ENCODE measurements at regions not wholly inside any gene's neighbourhood (a gene's known extent, or its start where the extent isn't known, plus 50 kb on each side); places are given as distances from the start of the nearest gene placed in this dataset.

DNA sequence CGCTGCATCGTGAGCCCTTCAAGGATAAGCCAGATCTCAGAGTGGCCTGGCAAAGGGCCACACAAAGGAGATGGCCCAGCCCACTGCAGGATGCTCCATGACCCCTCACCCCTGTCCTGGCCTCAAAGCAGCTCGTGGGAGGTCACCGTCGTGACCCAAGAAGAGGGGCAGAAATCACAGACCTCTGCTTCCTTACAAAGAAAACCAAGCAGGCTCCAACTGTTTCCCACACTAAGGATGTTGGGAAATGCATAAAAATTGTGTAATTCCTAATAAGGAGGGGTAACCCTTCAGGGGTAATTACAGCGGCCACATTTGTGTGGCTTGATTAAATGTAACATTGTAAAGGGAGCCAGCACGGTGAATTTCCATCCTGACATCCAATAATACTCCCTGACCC lies 102.3 kb downstream of the BOD1L2 start:
- DNase-seq: no peak

DNA sequence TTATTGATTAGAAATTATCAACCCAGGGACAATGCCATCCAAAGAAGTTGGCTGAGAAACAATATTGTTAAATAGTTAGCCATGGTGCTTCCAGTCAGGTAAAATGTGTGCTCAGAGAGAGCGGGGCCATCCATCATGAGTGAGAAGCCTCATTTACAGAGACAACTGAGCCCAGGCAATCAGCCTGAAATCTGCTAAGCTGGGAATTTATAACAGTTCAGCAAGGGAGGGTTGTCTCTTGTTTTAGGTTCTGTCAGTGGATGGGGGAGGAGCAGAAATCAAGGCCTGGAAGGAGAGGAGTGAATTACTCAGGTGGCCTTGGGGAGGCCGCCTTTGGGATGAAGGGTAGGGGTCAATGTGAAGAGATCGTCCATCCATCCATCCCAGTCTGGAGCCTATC lies 102.5 kb upstream of the ST8SIA3 start:
- no peak for DNase-seq

DNA sequence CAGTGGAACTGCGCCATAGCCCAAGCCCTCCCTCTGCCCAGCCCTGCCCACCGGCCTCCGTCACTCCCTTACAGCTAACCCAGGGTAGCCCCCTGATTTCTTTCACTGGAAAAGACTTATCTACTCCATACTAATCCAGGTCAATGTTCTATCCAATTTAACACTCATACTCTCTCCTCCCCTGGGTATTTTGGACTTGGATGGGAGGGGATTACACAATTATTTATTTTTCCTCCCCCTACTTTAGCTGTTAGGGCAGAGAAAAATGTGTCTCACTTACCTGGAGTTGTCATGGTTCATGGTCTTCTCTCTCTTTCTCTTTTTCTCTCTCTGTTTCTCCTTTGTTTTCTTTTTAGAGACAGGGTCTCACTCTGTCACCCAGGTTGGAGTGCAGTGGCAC lies 100.6 kb upstream of the ST8SIA3 start:
- no peak for DNase-seq

DNA sequence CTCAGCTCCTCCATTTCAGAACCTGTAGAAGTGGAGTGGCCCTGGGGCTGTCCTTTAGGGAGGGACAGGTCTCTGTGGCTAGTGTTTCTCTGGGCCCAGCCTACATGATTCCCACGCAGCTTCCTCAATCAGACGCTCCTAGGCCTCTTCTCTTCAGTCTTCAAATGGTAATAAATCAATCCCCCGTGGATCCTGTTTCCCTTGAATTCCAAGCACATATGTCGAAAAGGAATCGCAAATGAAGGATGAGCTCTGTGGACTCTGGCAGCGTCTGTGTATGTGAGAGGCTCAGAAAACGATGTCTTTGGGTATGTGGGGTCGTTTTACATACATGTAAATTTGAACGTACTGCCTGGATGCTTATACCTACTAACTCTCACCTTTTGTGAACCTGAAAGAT lies 98.5 kb upstream of the ST8SIA3 start:
- DNase-seq: no peak

DNA sequence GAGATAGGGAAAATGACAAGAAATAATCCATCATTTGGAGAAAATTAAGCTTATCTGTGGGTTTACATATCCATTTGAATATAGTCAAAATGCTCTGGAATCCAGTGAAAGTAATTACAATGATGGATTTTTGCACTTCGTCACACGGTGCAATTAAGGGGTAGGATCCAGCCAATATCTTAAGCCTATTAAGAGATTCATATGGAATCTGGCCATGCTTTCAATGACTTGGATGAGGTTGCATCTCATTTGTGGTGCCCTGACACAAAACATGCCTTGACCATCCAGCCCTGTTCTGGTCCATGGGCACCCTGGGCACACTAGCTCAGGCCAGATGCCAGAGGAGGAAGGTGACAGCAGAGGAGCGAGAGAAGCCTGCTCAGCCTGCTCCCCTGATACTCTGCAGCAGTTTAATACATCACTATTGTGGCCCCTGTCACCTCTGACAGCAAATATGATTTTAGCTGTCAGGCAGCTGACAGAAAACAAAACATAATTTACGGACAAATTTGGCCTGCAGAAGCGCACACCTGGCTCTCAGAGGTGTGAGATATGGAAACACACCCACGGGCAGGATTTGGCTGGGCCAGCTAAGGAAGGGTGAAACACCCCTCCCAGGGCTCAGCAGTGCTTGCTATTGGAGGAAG lies 94.1 kb upstream of the ST8SIA3 start:
- no peak for DNase-seq

DNA sequence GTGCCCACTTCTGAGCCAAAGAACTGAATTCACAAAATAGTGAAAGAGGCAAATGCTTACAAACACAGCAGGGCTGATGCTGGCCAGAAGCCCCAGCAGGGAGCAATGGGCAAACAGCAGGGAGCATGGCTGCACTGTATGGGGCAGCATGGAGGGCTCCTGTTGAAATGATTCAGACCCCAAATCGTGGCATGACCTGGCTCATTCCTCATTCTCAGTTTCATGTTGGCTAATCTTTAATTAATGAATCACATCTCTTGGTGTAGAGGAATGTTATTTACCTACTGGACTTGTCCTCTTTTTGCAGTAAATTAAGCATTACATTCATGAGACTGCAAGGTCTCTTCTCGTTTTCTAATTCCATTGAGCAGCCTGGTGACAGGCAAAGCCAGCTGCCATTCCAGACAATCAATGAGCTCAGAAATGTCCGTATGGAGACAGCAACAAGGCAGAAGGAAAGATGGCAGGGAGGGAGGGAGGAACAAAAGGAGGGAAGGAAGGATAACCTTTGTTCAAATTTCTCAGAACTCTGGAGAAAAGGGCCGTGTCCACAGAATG lies 84.9 kb upstream of the ST8SIA3 start:
- DNase-seq: no peak

DNA sequence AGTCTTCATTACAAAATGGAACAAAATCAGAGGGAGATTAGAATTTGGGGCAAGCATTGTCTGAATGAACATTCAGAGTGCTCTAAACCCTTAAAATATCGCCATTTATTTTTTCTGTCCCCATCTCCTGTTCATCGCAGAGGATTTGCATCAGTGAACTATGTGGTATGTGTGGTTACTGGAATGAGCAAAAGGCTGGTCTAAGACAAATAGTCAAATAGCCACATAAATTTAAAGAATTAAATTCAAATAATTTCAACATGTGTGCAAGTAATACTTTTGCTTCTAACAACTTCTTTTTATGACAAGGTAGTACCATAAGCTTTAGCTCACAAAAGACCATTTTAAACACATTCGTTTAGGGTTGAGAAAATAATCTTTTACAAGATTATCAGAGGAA lies 82.6 kb upstream of the ST8SIA3 start:
- DNase-seq: no peak

DNA sequence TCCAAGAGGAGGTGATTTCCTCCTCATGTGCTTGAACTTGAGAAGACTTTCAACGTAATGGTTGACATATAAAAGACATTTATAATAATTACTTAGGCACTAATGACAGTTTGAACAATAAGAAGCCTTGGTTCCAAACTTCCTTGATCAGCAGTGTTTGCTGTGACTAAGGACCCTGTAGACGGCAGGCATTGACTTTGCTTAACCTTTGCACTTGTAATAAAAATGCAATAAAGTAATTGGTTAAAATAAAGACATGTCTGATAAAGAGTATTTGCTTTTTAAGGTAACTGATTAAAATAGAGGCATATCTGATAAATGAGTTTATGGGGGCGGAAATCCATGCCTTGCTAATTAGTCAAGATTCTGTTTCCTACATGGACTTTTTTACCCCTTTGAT lies 82.2 kb upstream of the ST8SIA3 start:
- DNase-seq: no peak

DNA sequence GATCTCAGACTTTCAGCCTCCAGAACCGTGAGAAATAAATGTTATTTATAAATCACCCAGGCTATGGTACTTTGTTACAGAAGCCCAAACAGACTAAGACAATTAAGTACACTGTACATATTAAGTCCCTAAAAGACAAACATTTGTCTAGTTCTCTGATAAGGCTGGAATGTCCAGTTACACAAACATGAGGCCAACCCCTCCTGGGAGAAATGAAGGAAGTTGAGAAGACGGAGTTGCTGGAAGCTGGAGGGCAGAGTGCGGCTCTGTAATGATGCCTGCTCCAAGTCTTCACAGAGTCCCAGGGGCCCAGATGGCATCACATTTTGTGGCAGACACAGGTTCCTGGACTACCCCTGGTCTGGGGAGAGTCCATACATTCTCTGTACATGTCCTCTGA lies 79.2 kb upstream of the ST8SIA3 start:
- DNase-seq: no peak

DNA sequence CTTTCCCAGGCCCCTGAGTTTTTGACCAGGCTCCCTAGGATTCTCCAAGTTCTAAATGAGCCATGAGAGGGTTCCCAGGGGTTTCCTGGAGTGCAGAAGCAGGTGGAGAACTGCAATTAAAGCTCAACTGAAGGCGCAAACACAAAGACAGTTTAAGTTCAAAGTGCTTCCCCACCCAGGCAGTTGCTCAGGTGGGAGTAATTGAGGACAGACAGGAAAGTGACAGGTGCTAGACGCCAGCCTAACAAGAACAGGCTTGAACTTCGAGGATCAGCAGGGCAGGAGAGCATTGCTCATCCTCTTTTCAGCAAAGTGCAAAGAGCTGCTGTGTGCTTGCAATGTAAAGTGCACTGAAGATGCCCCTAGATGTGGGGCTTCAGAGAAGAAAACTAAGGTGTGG lies 77.2 kb upstream of the ST8SIA3 start:
- no peak for DNase-seq

DNA sequence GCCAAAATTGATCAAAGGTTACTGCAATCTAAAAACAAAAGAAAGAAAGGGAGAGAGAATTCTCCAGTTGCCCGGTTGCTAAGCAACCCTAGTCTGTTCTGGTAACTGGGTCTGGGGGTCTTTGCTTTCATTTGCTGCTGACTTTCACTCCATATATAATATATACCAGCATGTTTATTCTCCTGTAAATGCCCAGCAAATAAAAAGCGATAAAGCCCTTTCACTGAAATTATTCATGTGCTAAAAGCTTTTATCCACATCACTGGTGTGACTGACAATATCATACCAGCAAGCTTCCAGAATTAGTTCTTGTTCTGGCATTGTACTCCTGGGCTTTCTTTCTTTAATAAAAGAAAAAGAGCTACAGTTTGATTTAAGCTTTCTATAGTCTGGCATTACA lies 75.5 kb upstream of the ST8SIA3 start:
- no peak for DNase-seq

DNA sequence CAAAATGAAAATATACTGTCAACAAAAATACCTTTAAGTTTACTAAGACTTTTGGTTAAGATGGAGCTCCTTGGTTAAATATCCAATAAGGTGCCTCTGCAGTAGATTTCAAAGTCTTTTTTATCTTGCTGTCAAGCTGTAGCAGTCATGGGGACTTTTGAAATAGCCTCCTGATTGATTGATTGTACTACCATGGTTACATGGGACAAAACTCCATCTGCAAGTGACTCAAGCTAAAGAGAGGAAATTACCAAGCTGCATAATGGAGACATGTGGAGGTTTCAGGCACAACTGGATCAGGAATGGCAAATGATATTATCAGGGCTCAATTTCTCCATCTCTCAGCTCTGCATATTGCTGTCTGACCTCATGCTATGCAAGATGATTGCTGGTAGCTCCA lies 73.4 kb upstream of the ST8SIA3 start:
- DNase-seq: no peak

DNA sequence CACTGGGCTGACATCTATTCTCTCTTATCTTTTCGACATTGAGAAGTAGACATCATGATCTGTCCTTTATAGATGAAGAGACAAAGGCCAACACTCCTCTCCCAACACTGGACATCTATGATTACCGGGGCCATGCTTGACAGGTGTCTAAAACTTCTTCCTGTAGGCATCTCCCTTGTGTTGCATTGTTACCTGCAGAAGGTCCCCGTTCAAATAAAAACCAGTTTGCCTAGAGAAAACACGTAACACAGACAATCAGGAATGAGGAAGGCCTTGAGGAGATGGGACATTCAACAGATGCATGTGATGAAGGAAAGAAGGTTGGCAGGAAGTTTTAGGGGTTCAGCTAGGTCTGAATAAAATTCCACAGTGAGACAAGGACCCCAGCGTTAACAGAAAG lies 70.8 kb upstream of the ST8SIA3 start:
- no peak for DNase-seq

DNA sequence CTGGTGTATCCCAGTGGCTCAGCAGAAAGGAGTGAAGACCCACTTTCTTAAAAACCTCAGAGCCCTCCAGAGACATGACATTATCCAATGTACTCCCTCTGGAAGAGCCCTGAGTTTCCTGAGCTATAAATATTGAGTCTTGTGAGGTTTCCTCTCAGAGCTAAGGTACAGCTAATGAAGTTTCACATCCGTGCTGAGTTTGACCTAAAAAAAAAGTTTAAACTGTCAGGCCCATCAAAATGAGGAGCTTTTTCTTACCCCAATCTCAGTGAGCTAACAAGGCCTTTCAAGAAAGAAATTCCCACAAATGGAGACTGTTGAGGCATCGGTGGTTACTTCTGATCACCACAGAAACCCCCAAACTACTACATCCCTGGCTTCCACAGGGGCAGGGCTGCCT lies 65.4 kb upstream of the ST8SIA3 start:
- no peak for DNase-seq

DNA sequence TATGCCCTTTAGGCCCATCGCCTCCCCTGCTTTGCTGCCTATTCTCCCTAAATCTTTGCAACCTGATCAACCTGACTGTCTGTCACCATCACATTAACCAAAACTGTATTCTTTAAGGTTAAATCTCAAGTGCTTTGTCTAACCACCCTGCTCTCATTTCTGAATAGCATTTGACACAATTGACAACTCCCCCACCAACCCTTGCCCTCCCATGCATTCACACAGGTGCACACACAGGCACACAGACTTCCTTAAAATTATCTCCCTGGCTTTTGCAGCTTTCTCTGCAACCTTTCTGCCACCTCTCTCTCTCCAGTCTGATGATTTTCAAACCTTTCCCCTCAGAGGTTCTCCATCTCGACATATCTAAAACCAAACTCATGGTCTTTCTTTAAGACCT lies 64.6 kb upstream of the ST8SIA3 start:
- DNase-seq: no peak

DNA sequence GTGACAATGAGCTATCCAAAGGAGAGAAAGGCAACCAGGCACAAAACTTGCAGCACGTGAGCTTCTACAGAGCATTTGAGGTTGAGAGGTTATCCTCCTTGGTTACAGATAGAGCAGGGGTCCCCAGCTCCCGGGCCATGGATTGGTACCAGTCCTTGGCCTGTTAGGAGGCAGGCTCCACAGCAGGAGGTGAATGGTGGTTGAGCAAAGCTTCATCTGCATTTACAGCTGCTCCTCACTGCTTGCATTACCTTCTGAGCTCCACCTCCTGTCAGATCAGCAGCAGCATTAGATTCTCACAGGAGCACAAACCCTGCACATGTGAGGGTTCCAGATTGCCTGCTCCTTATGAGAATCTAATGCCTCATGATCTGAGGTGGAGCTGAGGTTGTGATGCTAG lies 57.8 kb upstream of the ST8SIA3 start:
- no peak for DNase-seq

DNA sequence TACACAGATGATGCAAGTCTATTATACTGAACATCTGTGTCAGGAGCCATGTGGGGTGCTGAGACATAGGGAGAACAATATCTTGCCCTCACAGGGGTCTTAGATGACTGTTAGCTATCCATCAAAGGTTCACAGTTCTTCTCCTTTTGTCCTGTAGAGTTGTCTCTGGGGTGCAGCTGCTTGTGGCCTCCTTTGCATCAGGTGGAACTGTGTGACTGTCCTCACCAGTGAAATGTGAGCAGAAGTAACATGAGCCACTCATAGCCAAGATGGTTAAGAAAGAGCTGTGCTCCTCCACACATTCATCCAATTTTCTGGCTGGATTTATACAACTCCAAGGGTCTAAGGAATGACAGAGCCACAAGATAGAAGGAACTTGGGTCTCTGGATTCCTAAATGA lies 56.0 kb upstream of the ST8SIA3 start:
- no peak for DNase-seq

DNA sequence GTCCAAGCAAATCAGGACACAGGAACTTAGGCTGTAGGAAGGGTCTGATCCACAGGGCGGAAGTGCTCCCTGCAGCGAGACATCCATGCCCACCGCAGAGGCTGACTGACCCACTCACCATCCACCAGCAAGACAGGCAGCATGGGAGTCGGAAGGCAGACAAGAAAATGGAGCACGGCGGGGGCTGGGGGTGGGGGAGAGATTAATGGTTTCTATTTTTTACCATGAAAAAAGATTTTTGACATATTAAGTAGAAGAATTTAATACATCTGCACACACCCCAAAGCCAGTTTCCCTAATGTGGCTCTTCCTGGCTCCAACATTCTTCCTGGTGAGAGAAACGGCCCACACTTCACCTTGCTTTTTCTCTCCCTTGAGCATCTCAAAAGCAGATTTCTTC lies 55.1 kb upstream of the ST8SIA3 start:
- no peak for DNase-seq

DNA sequence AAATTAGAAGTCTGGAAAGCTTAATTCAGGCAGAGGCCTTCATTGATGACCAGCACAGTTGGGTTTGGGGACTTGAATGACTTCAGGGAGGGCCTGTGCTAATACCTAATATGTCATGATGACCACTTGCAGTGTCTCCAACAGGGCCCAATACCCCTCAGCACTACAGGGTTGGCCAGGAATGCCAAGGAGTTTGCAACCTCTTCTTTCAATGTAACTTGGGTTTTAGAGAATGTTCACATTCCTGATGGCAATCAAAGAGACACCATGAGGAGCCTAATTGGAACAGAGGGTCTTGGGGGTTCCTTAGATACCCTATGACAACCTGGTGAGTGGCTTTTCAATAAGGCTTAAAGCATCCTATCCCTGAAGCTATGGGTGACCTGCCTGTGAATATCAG lies 52.4 kb upstream of the ST8SIA3 start:
- DNase-seq: no peak

DNA sequence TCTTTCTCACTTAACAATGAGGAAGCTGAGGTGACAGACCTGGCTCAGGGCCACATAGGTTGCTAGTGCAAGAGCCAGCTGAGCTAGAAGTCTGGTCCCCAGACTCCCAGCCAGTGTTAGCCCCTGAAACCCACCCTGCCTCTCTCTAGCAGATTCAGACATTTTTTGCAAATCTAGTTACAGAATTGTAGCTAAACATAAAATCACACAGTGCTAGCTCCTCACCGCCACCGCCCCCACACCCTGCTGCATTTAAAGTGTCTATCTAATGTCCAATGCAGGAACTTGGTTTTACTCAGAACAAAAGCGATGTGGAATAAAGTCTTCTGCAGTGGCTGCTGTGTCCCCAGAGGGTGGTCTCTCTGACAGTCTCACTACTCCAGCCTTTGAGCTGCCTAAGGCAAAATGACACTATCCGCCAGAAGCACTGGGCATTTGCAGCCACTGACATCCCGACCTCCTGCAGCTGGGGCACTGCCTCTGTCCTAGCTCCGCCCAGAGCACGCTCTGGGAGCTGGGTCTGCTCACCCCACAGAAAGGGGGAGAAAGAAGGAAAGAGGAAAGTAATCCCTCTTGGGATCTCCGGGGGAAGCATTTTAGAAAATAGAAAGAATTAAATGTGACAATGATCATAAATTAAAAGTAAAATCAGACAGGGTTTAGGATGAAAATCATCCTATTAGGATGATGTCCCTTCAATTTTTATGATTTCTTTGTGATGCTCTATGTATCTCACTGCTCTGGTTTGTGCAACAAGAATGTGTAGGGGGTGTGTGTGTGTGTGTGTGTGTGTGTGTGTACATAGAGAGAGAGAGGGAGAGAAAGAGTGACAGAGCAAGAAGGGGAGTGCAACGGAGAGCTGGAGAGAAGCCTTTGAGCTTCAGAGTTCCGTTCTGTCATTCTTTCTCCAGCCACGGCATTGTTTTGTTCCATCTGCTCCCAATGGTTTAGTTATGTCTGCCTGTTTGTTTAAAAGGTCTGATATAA lies 50.5 kb upstream of the ST8SIA3 start:
- DNase-seq: no peak
